CD4-positive, alpha-beta T cell treated with Interleukin-10 for 1 hour (primary cell): ENCODE measurements at regions not wholly inside any gene's neighbourhood (a gene's known extent, or its start where the extent isn't known, plus 50 kb on each side); places are given as distances from the start of the nearest gene placed in this dataset.

Source experiments
- DNase-seq: peaks from one replicate; pipeline ENCODE4 v3.0.0-alpha.2; 2020

GRCh38 chr5:10839916-10840599, 79.0 kb upstream of the DAP start:
- no peak for DNase-seq

- DNase-seq, result no peak
These were observed 78.1 kb upstream of the DAP start for GRCh38 chr5:10839118-10839517.

GRCh38 chr5:10838038-10838437, 77.0 kb upstream of the DAP start:
- DNase-seq, result no peak

- no peak for DNase-seq
These were observed 76.0 kb upstream of the DAP start for GRCh38 chr5:10836986-10837385.

- DNase-seq, result no peak
These were observed 73.7 kb upstream of the DAP start for GRCh38 chr5:10834695-10835094.

GRCh38 chr5:10832987-10833386, 72.0 kb upstream of the DAP start:
- no peak for DNase-seq

GRCh38 chr5:10832421-10832820, 71.4 kb upstream of the DAP start:
- DNase-seq, result no peak

- no peak for DNase-seq
These were observed 70.4 kb upstream of the DAP start for GRCh38 chr5:10831419-10831818.

- no peak for DNase-seq
These were observed 67.2 kb upstream of the DAP start for GRCh38 chr5:10828241-10828640.

GRCh38 chr5:10827571-10827970, 66.5 kb upstream of the DAP start:
- no peak for DNase-seq

GRCh38 chr5:10826971-10827370, 65.9 kb upstream of the DAP start:
- DNase-seq, result no peak

- no peak for DNase-seq
These were observed 65.0 kb upstream of the DAP start for GRCh38 chr5:10825897-10826644.

- DNase-seq, result no peak
These were observed 51.2 kb upstream of the DAP start for GRCh38 chr5:10812218-10812617.
